GM12878 (cell line): ENCODE measurements at regions not wholly inside any gene's neighbourhood (a gene's known extent, or its start where the extent isn't known, plus 50 kb on each side); places are given as distances from the start of the nearest gene placed in this dataset.

ENCODE experiments used
- ATAC-seq: fragments of 200-7000 bp; cut with Tn5 transposase; 3 replicates; pipeline ENCODE4 v1.9.1; 2020; ENCODE audit warnings: mild to moderate bottlenecking, moderate library complexity
- BruUV-seq: library from RNA; stranded (reverse); fragments of 400-500 nt; replicated peaks from 2 replicates; lab custom pipeline; 2021; lab: Mats Ljungman, UMichigan
- CTCF ChIA-PET: fragments of 300-600 bp; sonication (Branson Sonifier 250); formaldehyde crosslinking; extraction: SDS; loops from one replicate; lab custom pipeline; 2021; ENCODE audit warnings: inconsistent platforms; lab: Yijun Ruan, JAX
- POLR2A ChIA-PET: fragments of 350-600 bp; formaldehyde crosslinking; extraction: SDS; loops from one replicate; lab custom pipeline; 2021; ENCODE audit warnings: inconsistent platforms; lab: Charles Lee
- RAD21 ChIA-PET: fragments of 300-600 bp; sonication (Branson Sonifier 250); formaldehyde crosslinking; loops from one replicate; lab custom pipeline; 2023; ENCODE audit warnings: antibody characterized with exemption; ENCODE audit not compliant: unreplicated experiment; lab: Charles Lee
- SMC1A ChIA-PET: fragments of 300-600 bp; sonication (Branson Sonifier 250); formaldehyde crosslinking; loops from one replicate; lab custom pipeline; 2023; ENCODE audit not compliant: unreplicated experiment, uncharacterized antibody; lab: Charles Lee
- DNase-seq: peaks from one replicate; pipeline ENCODE4 v3.0.0-alpha.2; 2011; ENCODE audit warnings: low read depth, low spot score
- FAIRE-seq: peaks from 3 replicates; lab custom pipeline; 2011; peaks lifted over from hg19 to GRCh38; lab: Jason Lieb, UNC
- H2AFZ ChIP-seq: 2 replicates; pipeline ENCODE4 v1.6.0; 2011; ENCODE audit warnings: low read depth, low read length, control low read depth; ENCODE audit not compliant: control insufficient read depth
- H3K27ac ChIP-seq: 2 replicates; pipeline ENCODE4 v1.5.1; 2011; ENCODE audit warnings: control low read depth; ENCODE audit not compliant: control insufficient read depth, insufficient read depth
- H3K27me3 ChIP-seq, 2 experiments: replicated peaks in 1 of 2; 2 replicates each; pipeline versions ENCODE4 v1.6.0 to v1.6.1; 2011; ENCODE audit warnings: low read length in 1 of 2; ENCODE audit not compliant: control insufficient read depth in 2 of 2, insufficient read depth in 2 of 2
- H3K36me3 ChIP-seq, 2 experiments: 2 replicates each; pipeline ENCODE4 v1.5.1; 2011; ENCODE audit warnings: low read length in 1 of 2; ENCODE audit not compliant: control insufficient read depth in 2 of 2, insufficient read depth in 2 of 2
- H3K4me1 ChIP-seq: 2 replicates; pipeline ENCODE4 v1.6.1; 2011; ENCODE audit warnings: mild to moderate bottlenecking, low read length, moderate library complexity, mixed read lengths; ENCODE audit not compliant: control insufficient read depth, insufficient read depth
- H3K4me2 ChIP-seq: 2 replicates; pipeline ENCODE4 v1.6.0; 2011; ENCODE audit warnings: control low read depth; ENCODE audit not compliant: control insufficient read depth, insufficient read depth
- H3K4me3 ChIP-seq: fragments of 200-600 bp; sonication (generic); 2 replicates; pipeline ENCODE4 v1.5.1; 2016
- H3K79me2 ChIP-seq: 2 replicates; pipeline ENCODE4 v1.6.0; 2011; ENCODE audit warnings: low read length; ENCODE audit not compliant: control insufficient read depth, insufficient read depth
- H3K9ac ChIP-seq: 2 replicates; pipeline ENCODE4 v1.8.0; 2011; ENCODE audit warnings: low read length, control low read depth, mixed read lengths; ENCODE audit not compliant: control insufficient read depth, insufficient read depth
- H3K9me3 ChIP-seq: replicated peaks from 3 replicates; pipeline ENCODE4 v1.5.1; 2011; ENCODE audit warnings: mild to moderate bottlenecking, low read length; ENCODE audit not compliant: control insufficient read depth, insufficient read depth
- H4K20me1 ChIP-seq: 2 replicates; pipeline ENCODE4 v1.6.0; 2011; ENCODE audit not compliant: control insufficient read depth, insufficient read depth
- ASH2L ChIP-seq: fragments of 300-600, 200-600 bp; sonication (generic); IDR thresholded peaks from 2 replicates; pipeline ENCODE4 v1.6.1; 2017; ENCODE audit warnings: low read depth, mild to moderate bottlenecking, borderline replicate concordance
- BRCA1 ChIP-seq: IDR thresholded peaks from 2 replicates; pipeline ENCODE4 v1.6.1; 2011; ENCODE audit warnings: low read depth, low read length, improper control_type of control experiment
- CBX5 ChIP-seq: sonication (generic); IDR thresholded peaks from 2 replicates; pipeline ENCODE4 v1.6.1; 2016; ENCODE audit warnings: low read depth, moderate library complexity, mild to moderate bottlenecking, inconsistent platforms
- EZH2 ChIP-seq: IDR thresholded peaks from 2 replicates; pipeline ENCODE4 v1.6.1; 2012; ENCODE audit warnings: low read depth, mild to moderate bottlenecking, control low read depth, inconsistent platforms, low read length, borderline replicate concordance; ENCODE audit not compliant: control insufficient read depth
- IKZF1 ChIP-seq: fragments of 450-650 bp; conservative IDR thresholded peaks from 2 replicates; pipeline ENCODE4 v1.6.1; 2017; ENCODE audit warnings: antibody characterized with exemption, mild to moderate bottlenecking
- MAX ChIP-seq: IDR thresholded peaks from 2 replicates; pipeline ENCODE4 v1.6.1; 2012; ENCODE audit warnings: low read depth, low read length, improper control_type of control experiment
- PML ChIP-seq: IDR thresholded peaks from 2 replicates; pipeline ENCODE4 v1.6.1; 2012; ENCODE audit warnings: low read length, inconsistent platforms
- SKIL ChIP-seq: fragments of 450-650 bp; IDR thresholded peaks from 2 replicates; pipeline ENCODE4 v1.6.1; 2017; ENCODE audit warnings: mild to moderate bottlenecking, low read depth, inconsistent platforms; ENCODE audit not compliant: poor library complexity, severe bottlenecking
- SMAD1 ChIP-seq: fragments of 450-650 bp; IDR thresholded peaks from 2 replicates; pipeline ENCODE4 v1.6.1; 2018; ENCODE audit warnings: mild to moderate bottlenecking, low read depth; ENCODE audit not compliant: partially characterized antibody
- SPI1 ChIP-seq: IDR thresholded peaks from 2 replicates; pipeline ENCODE4 v1.6.1; 2011; ENCODE audit warnings: low read depth, mild to moderate bottlenecking, low read length, moderate library complexity, borderline replicate concordance; ENCODE audit not compliant: insufficient read depth
- STAT1 ChIP-seq: fragments of 450-650 bp; conservative IDR thresholded peaks from 2 replicates; pipeline ENCODE4 v1.6.1; 2014; ENCODE audit warnings: antibody characterized with exemption, mild to moderate bottlenecking
- ZBTB40 ChIP-seq: fragments of 450-650 bp; IDR thresholded peaks from 2 replicates; pipeline ENCODE4 v1.6.1; 2016; ENCODE audit warnings: mild to moderate bottlenecking, moderate library complexity, borderline replicate concordance
- ZNF207 ChIP-seq: fragments of 450-650 bp; IDR thresholded peaks from 2 replicates; pipeline ENCODE4 v1.6.1; 2014; ENCODE audit warnings: antibody characterized with exemption, mild to moderate bottlenecking, borderline replicate concordance
- WGBS: methylation state at CpG from one replicate; pipeline ENCODE4 v1.1.6; 2016; ENCODE audit warnings: low lambda C conversion rate; ENCODE audit not compliant: insufficient replicate concordance, insufficient coverage; ENCODE audit errors: missing lambda C conversion rate; 5-methylcytosine and 5-hydroxymethylcytosine counted together
- in situ Hi-C: fragments of 300-500 bp; cut with MboI; formaldehyde crosslinking; loops from 9 replicates; pipeline ENCODE4 v1.14.3; 2018; ENCODE audit warnings: mixed read lengths
- intact Hi-C: fragments of 100-400 bp; cut with micrococcal nuclease; formaldehyde crosslinking; loops from one replicate; pipeline ENCODE4 v1.14.2; 2022; ENCODE audit not compliant: unreplicated experiment

GRCh38 chr12:60072911-60073310 is 477.1 kb downstream of the SLC16A7 start:
- Histone ChIP-seq H2AFZ (no peak overlapping the region), H3K9me3 (no peaks in the 10 kb centered on the region)
- TF ChIP-seq MAX: no peak
- no peak for TF ChIP-seq EZH2
- no peak for TF ChIP-seq SKIL
- no peak for TF ChIP-seq ASH2L
- TF ChIP-seq IKZF1: no peak
- no peak for TF ChIP-seq CBX5
- TF ChIP-seq, all 136 proteins: peak for 0
- Histone ChIP-seq H3K79me2 (no peaks in the 10 kb centered on the region), H3K36me3 (no peaks in the 10 kb centered on the region), H3K27me3 (no peaks in the 10 kb centered on the region), H3K9ac (no peak overlapping the region), H3K4me2 (no peak overlapping the region), H3K4me1 (no peaks in the 10 kb centered on the region), H3K27ac (no peak overlapping the region), H4K20me1 (no peaks in the 10 kb centered on the region), H3K4me3 (no peak overlapping the region)
- FAIRE-seq: no peak
- no peak for DNase-seq
- POLR2A ChIA-PET: no interaction called here
- intact Hi-C loops: no loop called here
- in situ Hi-C loops: no loop called here
- ATAC-seq: no peak
- no TSS peak for BruUV-seq
- SMC1A ChIA-PET: no interaction called here
- CTCF ChIA-PET: no interaction called here
- RAD21 ChIA-PET: no interaction called here

- H3K4me1 ChIP-seq: no peaks in the 10 kb centered on the region
- BruUV-seq: no TSS peak
- in situ Hi-C loops (no loop called here), intact Hi-C loops (no loop called here)
- WGBS: 24% methylated on average over 2 of the region's 2 CpGs
- no peak overlapping the region for H3K4me2 ChIP-seq
- H3K79me2 ChIP-seq: no peaks in the 10 kb centered on the region
- H2AFZ ChIP-seq: no peak overlapping the region
- no peaks in the 10 kb centered on the region for H3K36me3 ChIP-seq
- ChIA-PET RAD21 (no interaction called here), POLR2A (no interaction called here), SMC1A (no interaction called here), CTCF (no interaction called here)
- no peak for ATAC-seq
- H3K9me3 ChIP-seq: no peaks in the 10 kb centered on the region
- H4K20me1 ChIP-seq: no peaks in the 10 kb centered on the region
- no peak overlapping the region for H3K27ac ChIP-seq
- no peak for FAIRE-seq
- no peaks in the 10 kb centered on the region for H3K27me3 ChIP-seq
- H3K9ac ChIP-seq: no peak overlapping the region
- no peak for DNase-seq
- H3K4me3 ChIP-seq: no peak overlapping the region
- TF ChIP-seq BRCA1 (no peak), STAT1 (no peak), PML (no peak), SPI1 (no peak), ZNF207 (no peak), IKZF1 (no peak), SMAD1 (no peak), ZBTB40 (no peak)
These were observed 479.3 kb downstream of the SLC16A7 start for GRCh38 chr12:60075091-60075490.
